NAMALWA (cell line): ENCODE measurements at regions not wholly inside any gene's neighbourhood (a gene's known extent, or its start where the extent isn't known, plus 50 kb on each side); places are given as distances from the start of the nearest gene placed in this dataset.
A peak's percentile ranks its signal among the peaks of the same experiment; 100 is the strongest.

ENCODE experiments used
- DNase-seq: peaks from one replicate; pipeline ENCODE4 v3.0.0-alpha.2; 2015; ENCODE audit warnings: low spot score

DNA sequence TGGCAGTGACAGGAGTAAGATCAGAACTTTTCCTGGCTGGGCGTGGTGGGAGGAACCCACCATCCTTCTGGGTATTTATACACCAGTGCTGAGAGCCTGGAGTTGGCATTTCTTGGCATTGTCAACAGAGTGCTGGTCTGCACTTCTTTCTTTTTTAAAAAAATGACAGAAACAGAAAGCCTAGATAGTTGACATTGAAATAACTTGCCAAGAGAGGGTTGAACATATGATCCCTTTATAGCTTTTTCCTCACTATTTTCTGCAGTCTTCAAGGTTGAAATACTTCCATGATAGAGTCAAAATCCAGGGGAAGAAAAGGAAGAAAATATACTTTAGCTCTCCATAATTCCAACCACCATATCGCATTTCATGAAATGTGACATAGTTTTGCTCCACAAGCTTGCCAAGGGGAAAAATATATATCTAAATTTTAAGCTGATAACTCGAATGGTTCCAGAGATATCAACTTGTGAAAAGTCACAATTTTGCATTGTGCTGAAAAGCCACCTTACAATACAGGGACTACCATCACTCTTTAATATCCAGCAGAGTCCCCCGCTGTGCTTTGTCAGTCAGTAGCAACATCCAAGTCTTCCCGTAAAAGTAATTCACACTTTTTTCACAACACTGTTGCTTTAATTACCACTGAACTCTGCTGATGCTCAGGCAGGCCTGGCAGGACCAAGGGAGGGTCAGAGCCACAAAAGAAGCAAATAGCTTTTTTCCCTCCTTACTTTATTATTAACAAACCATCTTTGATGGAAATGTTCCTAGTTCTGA, 764.9 kb upstream of the FANCL start:
- DNase-seq = no peak

DNA sequence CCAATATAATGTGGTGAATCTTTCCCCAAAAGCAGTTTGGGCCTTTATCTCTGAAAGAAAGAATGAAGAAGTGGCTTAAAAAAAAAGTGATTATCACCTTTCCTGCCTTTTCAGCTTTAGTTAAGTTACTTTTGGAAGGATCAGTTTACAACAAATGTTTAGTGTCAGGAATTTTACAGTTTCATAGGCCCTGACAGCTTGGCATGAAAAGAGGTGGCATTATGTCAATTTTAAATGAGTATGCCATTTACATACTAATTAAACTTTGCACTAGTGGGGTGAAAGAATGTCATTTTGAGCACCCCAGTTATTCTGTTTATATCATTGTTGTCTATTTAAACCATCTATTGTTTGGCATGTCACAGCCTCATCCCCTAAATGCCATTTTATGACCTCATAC, 763.5 kb upstream of the FANCL start:
- no peak for DNase-seq

DNA sequence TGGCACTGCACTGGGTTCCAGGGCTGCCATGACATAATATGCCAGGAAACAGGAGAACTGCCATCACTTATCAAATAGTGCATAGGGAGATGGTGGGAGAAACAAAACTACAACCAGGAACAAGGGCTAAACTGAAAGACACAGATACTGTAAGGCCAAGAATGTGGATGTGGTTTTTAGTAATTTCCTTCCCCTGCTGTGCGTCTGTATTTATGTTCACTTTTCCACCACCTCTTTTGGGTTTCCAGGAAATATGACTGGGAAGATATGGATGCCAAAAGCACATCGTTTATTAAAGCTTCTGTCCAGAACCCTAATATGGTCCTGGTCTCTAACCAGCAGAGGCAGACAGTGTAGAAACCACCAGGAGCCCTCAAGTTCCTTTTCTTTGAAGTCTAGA, 759.7 kb upstream of the FANCL start:
- DNase-seq = no peak

DNA sequence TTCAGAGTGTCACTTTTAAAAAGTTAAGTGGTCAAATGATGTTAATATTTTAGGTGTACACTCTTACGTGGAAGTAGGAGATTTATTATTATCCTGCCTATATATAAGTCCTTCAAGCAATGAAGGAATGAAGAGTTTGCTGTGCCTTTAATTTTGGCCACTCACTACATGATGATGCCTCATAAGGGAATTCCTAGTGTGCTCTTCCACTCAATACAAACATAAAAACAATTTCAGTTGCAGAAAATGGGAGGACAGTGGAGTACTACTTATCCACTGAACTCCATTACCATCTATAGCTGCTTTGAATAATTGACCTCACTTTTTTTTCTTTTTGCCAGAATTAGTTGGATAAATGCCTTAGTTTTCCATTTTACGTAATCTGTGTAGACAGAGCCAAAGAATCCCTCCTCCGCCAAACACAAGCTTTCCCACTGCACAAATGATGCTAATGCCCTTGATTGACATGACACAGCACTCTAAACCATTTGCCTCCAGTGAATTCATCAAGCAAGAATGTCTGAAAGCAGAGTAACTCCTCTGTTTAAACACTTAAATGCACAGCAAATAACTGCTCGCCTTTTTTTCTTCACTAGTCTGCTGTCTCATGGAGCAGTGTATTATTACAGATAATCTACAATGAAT, 751.1 kb upstream of the FANCL start:
- no peak for DNase-seq

DNA sequence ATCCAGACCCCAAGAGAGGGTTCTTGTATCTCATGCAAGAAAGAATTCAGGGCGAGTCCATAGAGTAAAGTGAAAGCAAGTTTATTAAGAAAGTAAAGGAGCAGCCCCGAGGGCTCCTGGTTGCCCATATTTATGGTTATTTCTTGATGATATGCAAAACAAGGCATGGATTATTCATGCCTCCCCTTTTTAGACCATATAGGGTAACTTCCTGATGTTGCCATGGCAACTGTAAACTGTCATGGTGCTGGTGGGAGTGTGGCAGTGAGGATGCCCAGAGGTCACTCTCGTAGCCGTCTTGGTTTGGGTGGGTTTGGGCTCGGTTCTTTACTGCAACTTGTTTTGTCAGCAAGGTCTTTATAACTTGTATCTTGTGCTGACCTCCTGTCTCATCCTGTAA, 750.2 kb upstream of the FANCL start:
- peak; percentile 4 for DNase-seq

DNA sequence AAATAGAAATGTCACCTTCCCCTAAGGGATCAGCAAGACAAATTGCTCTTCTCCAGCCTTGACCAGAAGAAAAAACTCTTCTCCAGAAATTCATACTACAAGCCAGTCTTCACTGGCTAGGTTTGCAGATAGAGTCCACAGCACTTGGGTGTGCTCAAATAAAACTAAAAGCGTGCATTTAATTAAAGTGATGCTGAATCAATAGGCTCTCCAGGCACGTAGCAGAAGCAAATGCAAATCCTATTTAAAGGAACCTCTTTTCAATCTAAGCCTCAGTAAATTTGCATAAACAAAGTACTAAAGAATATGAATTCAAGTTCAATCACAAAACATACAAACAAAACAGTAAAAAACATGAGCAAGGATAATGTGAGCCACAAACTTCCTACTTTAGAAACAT, 744.4 kb upstream of the FANCL start:
- DNase-seq = no peak

DNA sequence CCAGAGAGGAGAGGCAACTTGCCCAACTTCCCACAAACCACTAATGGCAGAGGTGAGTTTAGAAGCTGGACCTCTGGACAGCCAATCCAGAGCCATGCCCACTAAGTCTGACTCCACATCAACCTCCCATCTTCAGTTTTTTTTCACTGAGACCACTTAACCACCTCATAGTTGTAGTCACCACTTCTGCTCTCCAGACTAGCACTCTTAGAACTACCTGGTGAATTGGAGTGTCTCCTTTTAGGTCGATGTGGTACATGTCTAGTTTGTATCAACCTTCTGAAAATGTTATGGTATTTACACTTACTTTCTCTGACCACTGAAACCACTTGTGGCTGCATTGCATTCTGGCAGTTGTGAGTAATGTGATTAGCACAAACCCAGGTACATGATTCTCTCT, 743.6 kb upstream of the FANCL start:
- DNase-seq = no peak

DNA sequence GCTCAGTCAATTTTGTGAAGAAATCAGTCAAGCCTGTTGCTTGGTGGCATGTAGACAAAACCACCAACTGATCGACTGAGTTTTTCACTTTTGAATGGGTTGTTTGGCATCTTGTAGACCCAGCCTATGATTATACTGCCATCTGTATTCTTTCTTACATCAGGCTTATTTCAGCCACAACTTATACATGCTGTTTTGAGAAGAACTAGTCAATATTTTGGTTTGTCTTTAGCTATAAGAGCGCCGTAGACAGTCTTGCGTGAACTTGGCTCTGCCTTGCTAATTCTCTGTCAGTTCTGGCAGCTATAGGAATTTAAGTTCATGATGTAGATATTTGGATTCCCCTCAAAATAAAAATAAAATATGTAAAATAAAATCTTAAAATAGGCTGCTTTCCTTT, 742.0 kb upstream of the FANCL start:
- no peak for DNase-seq

DNA sequence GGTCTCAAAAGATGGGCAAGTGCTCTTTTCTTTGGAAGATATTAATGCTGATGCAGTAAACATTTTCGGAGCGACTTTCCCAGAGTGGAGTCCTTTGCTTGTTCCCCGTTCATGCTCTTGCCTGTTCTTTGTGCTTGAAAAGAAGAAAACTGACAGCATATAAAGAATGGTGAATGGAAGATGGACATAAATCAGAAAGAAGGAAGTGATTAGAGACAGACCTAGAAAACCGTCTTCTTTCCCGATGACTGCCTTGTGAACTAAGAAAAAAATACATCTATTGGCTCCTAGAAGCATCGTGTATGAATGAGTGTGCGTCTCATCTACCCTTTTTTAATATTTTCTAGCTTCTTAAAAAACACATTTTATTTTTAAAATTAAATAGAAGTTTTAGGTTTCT, 740.1 kb upstream of the FANCL start:
- no peak for DNase-seq

DNA sequence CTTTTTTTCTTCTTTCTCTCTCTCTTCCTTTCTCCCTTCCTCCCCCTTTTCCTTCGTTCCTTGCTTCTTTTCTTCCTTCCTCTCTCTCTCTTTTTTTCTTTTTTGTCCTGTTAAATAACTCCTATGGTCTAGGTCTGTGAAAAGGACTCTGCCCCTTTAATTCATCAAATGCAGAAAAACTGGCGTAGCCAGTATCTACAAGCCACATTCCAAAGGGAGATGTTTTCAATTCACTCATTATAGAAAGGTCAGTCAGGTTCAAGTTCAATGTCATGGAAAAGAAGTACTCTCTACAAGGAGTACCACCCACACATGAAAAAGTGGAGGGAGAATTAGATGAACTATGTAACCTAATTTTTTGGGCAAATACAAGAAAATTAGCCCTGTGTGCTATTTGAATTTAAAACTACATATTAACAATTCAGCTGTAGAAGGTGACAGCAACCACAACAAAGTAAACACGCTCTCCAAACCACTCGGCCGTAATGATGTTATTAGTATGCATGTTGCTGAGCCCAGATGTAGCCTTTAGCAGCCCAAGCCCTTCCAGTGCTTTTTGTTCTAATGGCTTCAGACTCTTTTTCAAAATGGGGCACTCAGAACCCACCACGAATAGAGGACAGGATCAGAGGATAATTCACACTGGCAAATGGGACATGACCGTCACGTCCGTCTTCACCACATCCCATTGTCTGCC, 735.4 kb upstream of the FANCL start:
- no peak for DNase-seq

DNA sequence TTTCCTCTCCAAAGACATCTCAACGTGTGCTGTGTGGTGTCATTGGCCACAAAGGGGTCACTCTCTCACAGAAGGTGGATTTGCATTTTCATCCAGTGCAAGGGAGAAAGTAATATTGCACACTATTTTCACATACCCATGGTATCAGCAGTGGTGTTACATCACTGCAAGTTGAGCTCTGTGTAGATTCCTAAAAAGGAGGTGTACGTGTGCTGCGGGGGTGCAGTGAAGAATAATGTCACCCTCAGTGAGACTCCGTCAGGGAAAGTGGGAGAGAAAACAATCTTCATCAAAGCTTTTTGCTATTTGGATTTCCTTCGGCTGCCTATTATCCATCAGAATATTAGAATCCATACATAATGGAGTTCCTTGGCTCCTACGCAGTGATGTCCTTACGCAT, 733.8 kb upstream of the FANCL start:
- DNase-seq = no peak

DNA sequence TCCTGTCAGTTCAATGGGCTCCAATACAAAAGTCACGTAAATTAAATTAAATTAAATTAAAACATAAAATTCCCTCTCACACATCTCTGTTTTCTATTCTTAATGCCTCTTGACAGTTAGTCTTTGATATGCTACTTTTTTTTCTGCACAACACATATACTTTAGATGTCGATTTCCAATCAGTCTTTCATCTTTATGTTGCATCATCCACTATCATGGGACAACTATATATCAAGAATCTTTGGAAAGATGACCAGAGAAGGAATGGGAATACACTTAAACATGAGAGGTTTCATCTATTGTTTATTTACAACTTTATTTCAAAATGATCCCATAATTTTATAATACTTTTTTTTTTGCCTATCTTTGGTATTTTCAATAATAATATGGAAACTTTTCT, 733.3 kb upstream of the FANCL start:
- no peak for DNase-seq

DNA sequence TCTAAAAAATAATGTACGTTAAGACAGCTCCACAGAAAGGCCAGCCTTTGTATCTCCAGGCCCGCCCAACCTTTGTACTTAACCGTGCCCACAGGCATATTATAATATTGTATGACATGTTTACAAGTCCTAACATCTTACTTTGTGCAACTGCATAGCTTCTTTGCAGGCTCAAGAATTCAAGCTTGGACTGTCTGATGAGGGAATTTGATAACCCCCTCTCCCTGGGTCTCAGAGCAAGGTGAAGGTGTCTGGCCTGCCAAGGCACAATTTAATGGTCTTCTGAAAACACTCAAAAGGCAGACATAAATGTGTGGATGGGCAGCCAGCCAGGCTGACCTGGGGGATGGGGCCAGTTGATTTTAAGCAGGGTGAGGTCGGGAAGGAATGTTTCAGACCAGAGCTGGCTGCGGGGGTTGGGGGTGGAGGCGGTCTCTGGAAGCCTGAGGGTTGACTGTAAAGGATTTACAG, 732.7 kb upstream of the FANCL start:
- no peak for DNase-seq

DNA sequence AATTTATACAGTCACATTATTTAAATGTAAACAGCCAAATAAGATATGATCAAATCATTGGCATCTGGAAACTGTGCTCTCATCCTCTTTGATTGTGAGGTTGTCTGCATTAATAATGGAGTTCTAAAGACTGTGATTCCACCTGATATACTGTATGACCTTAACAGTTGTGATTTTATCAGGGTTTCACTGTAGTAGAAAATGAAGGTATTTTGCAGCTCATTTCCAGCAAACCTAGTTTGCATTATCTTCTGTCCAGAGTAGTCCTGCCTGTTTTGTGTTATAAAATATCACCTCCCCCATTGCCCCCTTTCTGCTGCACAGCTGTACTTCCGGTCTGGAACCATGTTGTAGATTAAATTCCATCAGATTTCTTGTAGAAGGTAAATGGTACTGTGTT, 731.6 kb upstream of the FANCL start:
- DNase-seq = no peak

DNA sequence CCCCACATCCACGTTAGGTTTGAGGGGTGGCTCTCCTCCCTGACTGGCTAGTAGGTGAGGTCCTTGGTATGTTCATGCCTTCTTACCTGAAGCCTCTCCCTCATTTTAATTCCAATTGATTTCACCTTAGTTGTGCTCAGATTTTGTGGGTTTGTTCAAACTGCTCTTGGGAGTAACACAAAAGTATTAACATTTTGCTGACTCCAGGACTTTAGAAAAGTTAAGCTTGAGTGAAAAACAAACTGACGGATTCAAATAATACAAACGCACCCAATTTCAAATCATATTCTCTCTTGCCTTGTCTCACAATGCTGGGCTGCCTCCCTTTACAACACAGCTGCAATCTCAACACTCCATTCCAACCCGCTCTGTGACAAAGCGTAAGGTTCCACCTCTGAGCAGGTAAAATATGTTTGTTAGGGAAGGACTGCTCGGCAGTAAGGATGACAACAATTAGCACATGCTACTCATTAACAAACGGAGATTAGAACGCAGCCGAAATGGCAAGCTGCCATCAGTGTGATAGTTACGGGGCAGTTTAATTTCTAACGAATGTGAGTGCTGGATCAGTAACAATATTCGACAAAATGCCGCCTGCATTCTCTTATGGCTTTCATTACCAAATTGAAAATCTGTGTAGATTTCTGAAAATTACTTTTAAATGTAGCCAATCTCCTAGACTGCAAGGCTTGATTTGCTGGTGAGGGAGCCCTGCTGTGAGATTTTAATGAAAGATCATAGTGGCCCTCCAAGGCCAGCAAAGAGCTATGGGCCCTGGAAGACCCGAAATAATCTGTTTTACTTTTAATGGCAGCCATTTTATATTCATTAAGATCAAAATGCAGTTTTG, 730.6 kb upstream of the FANCL start:
- no peak for DNase-seq

DNA sequence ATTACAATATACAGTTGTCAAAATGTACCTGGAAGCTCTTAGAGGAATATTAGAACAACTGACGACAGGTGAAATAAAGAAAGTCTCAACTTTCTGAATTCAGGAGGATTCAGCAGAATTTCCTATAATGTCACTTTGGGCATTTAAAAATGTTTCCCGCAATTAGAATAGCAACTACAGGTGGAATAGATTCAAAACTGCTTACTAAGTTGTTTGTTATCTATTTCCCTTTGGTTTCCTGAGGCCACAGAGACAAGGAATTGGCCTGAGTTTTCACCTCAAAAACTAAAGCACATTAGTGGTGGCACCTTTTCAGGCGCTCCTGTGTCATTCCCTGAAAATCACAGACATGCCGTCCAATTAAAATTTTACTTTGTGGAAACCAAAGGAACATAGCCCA, 729.2 kb upstream of the FANCL start:
- no peak for DNase-seq

DNA sequence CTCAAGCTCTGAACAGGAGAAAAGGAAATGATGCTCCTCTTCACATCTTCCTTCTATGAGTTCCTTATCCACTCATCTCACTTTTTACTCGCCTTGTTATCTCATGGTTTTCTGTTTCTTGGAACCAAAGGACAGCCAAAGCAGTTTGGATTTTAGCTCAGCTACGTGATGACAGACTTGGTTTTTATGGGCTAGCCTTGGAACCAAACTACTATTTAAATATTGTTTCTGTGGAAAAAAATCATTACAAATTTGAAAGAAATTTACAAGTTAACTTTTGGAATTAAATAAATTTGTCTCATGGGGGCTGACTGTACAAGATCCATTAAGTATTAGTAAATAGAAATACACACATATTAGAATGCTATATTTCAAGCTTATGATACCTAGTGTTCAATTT, 727.8 kb upstream of the FANCL start:
- DNase-seq = no peak

DNA sequence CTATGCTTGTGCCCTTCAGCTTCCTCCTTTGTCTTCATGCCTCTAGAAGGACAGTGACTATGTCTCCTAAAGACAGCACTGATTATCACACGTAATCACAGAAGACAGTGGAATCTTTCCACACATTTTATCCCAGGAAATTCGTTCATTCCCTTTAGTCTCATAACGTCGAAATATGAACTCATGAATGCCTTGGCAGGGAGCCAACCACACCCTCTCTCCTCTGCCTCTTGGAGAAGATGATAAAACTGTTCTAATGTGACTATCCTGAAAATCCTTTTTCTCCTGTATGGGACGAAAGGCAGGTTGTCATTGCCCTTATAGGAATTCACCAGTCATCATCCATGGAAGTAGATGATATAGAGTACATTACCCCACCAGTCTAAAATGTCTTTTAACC, 726.6 kb upstream of the FANCL start:
- DNase-seq = no peak

DNA sequence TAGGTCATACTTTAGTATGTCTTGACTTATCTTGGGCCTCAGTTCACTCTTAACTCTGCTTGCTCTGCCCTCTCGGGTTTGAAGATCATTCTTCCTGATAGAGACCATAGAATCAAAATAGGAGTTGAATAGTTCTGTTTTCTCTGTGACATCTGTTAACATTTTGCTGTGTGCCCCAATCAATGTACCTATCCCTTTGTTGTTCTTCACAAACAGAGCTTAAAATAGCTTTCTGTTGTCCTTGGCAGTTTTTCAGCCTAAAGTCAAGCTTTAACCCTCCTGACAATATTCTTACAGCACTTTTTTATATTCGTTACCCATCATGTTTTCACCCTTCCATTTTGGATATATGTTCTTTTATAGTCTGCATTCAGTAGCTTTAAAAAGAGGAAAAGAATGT, 724.5 kb upstream of the FANCL start:
- no peak for DNase-seq

DNA sequence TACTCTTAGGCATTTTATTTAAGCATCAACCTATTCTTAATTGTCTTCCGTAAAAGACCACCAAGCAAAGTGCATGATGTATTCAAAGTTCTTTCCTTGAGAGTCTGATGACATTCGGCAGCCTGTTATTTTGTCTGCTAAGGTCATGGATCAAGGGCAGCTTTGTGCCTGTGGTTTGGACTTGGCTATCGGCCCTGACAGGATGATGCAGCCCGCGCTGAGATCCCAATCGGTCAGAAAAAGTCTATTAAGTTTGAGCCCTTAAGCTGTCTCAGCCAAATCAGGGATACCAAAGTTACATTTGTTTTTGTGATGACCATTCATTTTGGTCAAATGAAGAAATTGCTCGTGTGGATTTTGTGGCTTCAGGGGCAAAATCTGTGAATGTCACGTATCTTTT, 718.9 kb upstream of the FANCL start:
- DNase-seq = no peak

DNA sequence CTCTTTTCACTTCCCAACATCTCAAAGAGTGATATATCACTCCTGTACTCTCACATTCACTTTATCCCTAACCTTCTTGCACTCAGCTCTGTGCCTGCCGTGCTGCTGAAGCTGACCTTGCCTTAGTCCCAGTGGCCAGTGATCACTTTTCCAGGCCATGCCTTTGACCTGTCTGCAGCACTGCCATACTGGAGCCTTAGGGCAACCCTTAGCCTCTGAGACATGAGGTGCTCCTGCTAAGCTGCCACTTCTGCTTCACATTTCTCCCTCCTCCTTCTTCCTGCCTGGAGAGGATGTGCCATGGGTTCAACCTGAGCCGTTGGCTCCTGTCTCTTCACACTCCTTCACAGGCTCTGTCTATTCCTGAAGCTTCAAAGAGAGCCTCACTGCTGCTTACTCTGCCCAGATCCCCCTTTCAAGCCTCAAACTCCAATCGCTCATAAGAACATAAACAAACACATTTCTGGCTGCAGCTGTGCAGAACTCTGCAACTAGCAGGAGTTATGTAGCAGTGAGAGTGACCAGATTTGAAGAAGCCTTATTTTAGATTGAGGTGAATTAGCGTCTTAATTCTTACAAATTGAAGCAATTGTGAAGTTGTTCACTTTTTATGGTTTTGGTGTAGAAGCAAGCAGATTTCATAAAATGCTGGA, 716.2 kb upstream of the FANCL start:
- no peak for DNase-seq

DNA sequence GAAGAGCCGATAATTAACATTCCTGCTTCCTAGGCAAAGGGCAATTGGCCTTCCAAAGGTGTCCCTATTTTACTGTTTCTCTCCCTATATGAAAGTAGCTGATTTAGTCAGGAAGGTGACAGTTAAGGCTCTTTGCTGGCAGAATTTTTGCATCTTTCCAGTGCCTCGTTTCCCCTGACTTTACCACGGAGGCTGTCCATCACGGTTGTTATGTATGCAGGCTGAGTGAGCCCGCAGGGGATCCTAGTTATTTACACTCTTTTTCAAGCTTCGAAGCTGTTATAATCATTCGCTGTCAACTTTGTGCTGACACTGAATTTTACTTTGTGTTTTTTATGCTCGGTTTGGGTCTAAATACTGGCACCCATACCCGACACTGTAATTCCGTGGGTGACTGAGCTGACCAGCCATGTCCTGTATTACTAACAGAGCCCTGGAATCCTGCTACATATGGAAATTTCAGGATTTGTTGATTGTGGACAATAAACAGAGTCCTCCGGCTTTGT, 713.8 kb upstream of the FANCL start:
- DNase-seq = no peak
